Liver (tissue), 3 donors: ENCODE measurements at regions not wholly inside any gene's neighbourhood (a gene's known extent, or its start where the extent isn't known, plus 50 kb on each side); places are given as distances from the start of the nearest gene placed in this dataset.
"Not testable (repeated sequence)": the region's sequence is repeated elsewhere in the genome, so short reads cannot be mapped to it uniquely, and the experiment has no call there.

Source experiments
- FOXA1 ChIP-seq: IDR thresholded peaks from 2 replicates; pipeline ENCODE4 v1.6.1; 2016; ENCODE audit warnings: antibody characterized with exemption
- GABPA ChIP-seq, 2 donors: IDR thresholded peaks in 1 of 2; conservative IDR thresholded peaks in 1 of 2; 2 replicates each; pipeline ENCODE4 v1.6.1; 2016; ENCODE audit warnings: antibody characterized with exemption in 2 of 2, mild to moderate bottlenecking in 1 of 2, moderate library complexity in 1 of 2
- RAD21 ChIP-seq, 2 donors: IDR thresholded peaks; 2 replicates each; pipeline ENCODE4 v1.6.1; 2016; ENCODE audit warnings: antibody characterized with exemption in 2 of 2, mild to moderate bottlenecking in 2 of 2
- SP1 ChIP-seq: IDR thresholded peaks from 2 replicates; pipeline ENCODE4 v1.6.1; 2018; ENCODE audit warnings: antibody characterized with exemption, mild to moderate bottlenecking
- TAF1 ChIP-seq: conservative IDR thresholded peaks from 2 replicates; pipeline ENCODE4 v1.6.1; 2016; ENCODE audit warnings: antibody characterized with exemption, mild to moderate bottlenecking
- YY1 ChIP-seq: IDR thresholded peaks from 2 replicates; pipeline ENCODE4 v1.6.1; 2016; ENCODE audit warnings: antibody characterized with exemption, mild to moderate bottlenecking
- TF ChIP-seq, protein P1 (sequence below): fragments of 150-350 bp; IDR thresholded peaks from 2 replicates; pipeline ENCODE4 v1.5.1; 2017; ENCODE audit warnings: improper control_type of control experiment, low read depth, low read length; ENCODE audit not compliant: missing input control
- TF ChIP-seq, protein P2 (sequence below): IDR thresholded peaks from 2 replicates; pipeline ENCODE4 v1.6.1; 2016; ENCODE audit warnings: antibody characterized with exemption
- donor health status: healthy.
- donor health status: healthy.

DNA sequence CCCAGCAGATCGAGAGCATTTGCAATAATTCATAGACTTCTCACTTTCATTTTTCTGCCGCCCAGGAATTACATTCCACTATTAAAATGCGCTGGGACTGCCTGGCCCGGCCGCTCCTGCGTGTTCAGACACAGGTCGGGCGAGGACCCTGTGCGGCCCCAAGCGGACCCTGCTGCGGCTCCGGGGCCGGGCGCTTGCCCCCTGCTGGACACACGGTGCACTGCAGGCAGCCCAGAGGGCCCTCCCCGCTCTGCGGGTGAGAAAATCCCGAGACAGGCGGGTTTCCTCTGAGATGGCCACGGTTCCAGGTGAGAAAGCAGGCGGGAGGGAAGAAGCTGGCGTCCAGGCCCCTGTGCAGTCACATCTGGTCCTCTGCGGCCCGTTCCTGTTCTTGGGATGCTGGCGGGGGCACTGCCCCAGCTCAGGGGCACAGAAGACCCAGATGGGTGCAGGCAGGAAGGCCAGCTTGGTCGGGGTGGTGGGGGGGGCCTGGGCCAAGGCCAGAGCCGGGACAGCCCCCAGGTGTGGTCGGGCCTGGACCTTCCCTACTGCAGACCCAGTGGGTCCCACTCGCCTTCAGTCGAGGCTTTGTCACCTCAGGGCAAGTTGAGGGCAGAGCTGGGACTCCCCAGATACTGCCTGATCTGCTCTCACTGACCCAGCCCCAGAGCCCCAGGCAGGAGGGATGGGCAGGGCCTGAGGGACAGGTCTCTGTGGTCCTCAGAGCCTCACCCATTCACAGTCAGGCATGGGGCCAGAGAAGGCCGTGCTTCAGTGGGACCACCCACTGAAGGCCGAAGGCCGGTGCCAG, 135.1 kb downstream of the FAM53A start:
- TF ChIP-seq RAD21 (IDR thresholded peaks at IDR 0.05) = peak in 1 of 2 donors; percentile 50
- TF ChIP-seq, protein P1, sequence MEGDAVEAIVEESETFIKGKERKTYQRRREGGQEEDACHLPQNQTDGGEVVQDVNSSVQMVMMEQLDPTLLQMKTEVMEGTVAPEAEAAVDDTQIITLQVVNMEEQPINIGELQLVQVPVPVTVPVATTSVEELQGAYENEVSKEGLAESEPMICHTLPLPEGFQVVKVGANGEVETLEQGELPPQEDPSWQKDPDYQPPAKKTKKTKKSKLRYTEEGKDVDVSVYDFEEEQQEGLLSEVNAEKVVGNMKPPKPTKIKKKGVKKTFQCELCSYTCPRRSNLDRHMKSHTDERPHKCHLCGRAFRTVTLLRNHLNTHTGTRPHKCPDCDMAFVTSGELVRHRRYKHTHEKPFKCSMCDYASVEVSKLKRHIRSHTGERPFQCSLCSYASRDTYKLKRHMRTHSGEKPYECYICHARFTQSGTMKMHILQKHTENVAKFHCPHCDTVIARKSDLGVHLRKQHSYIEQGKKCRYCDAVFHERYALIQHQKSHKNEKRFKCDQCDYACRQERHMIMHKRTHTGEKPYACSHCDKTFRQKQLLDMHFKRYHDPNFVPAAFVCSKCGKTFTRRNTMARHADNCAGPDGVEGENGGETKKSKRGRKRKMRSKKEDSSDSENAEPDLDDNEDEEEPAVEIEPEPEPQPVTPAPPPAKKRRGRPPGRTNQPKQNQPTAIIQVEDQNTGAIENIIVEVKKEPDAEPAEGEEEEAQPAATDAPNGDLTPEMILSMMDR = peak; percentile 69
- not testable (repeated sequence) for TF ChIP-seq SP1; GABPA (IDR thresholded peaks at IDR 0.05 in 1 of 2, conservative IDR thresholded peaks at IDR 0.05 in 1 of 2); TAF1; YY1; FOXA1
- TF ChIP-seq, protein P2, sequence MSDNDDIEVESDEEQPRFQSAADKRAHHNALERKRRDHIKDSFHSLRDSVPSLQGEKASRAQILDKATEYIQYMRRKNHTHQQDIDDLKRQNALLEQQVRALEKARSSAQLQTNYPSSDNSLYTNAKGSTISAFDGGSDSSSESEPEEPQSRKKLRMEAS = not testable (repeated sequence)
